NCI-H1092 (cell line): ENCODE measurements at regions not wholly inside any gene's neighbourhood (a gene's known extent, or its start where the extent isn't known, plus 50 kb on each side); places are given as distances from the start of the nearest gene placed in this dataset.

Experiments used
- DNase-seq: peaks from one replicate; lab custom pipeline; 2025; lab: John Stamatoyannopoulos, UW

GRCh38 chr6:126607289-126607688 is 267.4 kb downstream of the CENPW start:
- DNase-seq = no peak

DNA sequence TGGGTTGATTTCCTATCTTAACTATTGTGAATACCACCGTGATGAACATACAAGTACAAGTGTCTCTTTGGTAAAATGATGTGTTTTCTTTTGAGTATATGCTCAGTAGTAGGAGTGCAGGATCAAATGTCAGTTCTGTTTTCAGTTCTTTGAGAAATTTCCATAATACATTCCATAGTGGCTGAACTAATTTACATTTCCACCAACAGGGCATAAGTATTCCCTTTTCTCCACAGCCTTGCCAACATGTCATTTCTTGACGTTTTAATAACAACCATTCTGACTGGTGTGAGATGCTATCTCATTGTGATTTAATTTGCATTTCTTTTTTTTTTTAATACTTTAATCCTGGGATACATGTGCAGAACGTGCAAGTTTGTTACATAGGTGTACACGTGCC is 268.8 kb downstream of the CENPW start:
- DNase-seq = no peak

DNA sequence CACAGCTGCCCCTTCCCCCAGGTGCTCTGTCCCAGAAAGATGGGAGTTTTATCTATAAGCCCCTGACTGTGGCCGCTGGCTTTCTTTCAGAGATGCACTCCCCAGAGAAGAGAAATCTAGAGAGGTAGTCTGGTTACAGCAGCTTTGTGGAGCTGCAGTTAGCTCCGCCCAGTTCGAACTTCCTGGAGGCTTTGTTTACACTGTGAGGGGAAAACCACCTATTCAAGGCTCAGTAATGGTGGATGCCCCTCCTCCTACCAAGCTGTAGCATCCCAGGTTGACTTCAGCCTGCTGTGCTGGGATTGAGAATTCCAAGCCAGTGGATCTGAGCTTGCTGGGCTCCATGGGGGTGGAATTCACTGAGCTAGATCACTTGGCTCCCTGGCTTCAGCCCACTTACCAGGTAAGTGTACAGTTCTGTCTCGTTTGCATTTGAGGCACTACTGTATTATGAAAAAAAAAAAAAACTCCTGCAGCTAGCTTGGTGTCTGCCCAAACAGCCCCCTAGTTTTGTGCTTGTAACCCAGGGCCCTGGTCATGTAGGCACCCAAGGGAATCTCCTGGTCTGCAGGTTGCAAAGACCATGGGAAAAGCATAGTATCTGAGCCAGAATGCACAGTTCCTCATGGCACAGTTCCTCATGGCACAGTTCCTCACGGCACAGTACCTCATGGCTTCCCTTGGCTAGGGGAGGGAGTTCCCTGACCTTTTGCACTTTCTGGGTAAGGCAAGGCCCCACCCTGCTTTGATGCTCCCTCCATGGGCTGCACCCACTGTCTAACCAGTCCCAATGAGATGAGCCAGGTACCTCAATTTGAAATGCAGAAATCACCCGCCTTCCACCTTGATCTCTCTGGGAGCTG is 275.0 kb downstream of the CENPW start:
- no peak for DNase-seq

- no peak for DNase-seq
Observed at GRCh38 chr6:126616866-126617265, 277.0 kb downstream of the CENPW start.

GRCh38 chr6:126618639-126619343 is 278.9 kb downstream of the CENPW start:
- DNase-seq = no peak

DNA sequence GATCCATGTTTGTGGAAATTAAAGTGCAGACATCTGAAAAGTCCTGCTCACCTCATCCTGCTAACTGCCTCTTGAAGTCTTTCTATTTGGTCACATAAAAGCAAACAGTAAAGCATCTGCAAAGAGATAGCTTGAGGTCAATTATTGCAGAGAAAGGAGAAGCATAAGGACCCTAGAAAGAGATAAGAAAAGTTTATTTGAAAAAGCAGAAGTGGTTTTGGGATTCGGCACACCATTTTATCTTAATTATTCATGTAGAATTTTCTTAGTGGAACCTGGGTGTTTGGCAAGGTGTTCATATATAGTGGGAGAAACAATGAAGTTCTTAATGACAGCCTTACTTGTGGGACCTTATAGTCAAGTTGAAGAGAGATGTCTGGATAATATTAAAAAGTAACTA is 280.8 kb downstream of the CENPW start:
- DNase-seq = no peak

GRCh38 chr6:126625019-126625418 is 285.1 kb downstream of the CENPW start:
- DNase-seq = no peak

DNA sequence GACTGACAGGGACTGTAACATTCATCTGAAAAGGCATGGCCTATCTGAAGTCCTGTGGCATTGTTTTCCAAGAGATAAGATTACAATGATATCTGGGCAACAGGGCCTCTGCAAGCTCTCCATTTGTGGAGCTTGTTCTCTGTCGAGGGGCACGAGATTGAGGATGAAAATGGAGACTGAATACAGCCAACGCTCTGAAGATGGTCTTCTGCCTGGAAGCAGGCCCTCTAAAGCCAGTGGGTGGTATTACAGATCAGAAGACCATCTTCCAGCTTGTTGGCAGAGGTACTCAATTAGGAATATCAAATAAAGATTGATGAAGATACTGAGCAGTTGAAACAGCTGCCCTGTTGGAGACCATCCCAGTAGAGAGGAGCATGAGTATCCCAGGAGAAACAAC is 288.2 kb downstream of the CENPW start:
- DNase-seq = no peak

- no peak for DNase-seq
Observed at GRCh38 chr6:126631363-126631762, 291.4 kb downstream of the CENPW start.

DNA sequence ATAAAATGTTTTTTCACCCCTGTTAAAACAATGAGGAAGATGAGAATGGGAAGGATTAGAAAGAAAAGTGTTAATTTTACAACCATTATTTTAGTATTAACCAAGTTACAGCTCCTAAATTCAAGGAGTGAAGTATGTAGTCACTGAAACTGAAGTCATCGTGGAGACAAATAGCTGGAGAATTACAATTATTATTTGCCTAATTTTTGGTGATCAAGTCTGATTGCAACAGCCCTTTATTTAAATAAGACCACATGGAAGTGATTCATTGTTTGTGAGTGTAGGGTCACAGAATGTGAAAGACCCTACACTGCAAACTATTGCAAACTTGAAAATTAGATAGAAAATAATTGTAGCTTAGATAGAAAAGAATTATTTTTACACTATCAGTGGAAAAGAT is 292.4 kb downstream of the CENPW start:
- no peak for DNase-seq

DNA sequence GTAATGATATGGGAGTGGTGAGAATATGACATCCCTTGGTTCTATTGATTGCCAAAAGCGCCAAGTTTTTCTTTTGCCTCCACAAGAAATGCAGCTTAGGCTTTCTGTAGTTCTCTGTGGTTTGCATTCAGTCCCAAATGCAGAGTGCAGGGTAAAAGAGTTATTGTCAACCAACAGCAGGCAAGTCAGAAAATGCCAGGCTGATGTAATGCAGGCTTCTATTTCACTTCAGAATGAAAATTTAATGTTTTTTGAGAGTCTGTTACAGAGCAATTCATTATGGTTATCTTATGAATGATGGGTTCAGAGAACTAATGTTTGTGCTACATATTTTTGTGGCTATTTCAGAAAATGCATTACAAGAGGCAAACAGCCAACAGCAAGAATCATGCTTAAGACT is 293.5 kb downstream of the CENPW start:
- DNase-seq = no peak

- no peak for DNase-seq
Observed at GRCh38 chr6:126640356-126640755, 300.4 kb downstream of the CENPW start.

GRCh38 chr6:126640921-126641320 is 301.0 kb downstream of the CENPW start:
- DNase-seq = no peak

GRCh38 chr6:126641641-126642040 is 301.7 kb downstream of the CENPW start:
- DNase-seq = no peak

DNA sequence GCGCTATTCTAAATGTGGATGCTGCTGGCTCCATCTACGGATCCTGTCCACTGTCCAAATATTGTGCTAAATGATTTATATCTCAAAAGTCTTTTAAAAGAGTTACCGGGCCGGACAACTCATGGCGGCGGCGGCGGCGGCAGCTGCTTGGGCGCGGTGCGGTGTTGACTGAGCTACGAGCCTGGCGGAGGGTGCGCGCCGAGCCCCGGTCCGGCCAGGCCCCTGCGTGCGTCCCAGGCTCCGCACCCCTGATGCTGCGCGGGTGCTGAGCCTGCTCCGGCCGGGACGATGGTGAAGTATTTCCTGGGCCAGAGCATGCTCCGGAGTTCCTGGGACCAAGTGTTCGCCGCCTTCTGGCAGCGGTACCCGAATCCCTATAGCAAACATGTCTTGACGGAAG is 303.4 kb downstream of the CENPW start:
- DNase-seq = no peak

- no peak for DNase-seq
Observed at GRCh38 chr6:126650931-126651330, 311.0 kb downstream of the CENPW start.

GRCh38 chr6:126657561-126658175 is 317.8 kb downstream of the CENPW start:
- DNase-seq = no peak

DNA sequence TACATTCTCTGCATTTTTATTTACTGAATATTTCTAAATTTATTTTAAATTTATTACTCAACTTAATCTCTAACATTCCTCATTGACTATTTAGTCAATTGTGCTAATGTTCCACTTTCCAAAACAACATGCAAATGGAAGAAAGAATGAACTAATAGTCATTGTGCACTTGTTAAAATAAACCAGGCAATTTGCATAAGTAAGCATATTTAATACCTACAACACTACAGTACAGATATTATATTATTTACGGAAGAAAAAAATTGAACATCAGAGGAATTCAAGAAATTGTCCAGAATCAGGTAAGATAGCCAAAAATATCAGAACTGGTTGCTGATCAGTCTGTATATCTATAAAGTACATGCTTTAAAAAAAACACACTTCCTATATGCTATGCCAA is 320.5 kb downstream of the CENPW start:
- no peak for DNase-seq

DNA sequence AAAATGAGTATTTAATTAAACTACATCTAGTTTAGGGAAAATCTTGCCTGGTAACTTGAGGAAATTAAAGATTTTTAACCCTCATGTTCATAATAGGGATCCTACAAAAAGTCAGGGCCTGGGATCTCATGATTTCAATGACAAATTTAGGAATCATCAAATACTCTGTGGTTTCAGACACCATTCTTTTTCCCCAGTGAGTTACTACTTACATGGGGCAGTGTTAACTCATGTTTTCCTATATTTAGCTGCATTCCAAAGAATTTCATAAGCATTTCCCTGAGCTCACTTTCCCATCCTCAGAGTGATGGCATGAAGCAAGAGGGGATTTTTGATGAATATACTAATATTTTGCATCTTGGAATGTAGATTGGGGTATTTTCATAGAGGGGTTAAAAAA is 321.7 kb downstream of the CENPW start:
- no peak for DNase-seq

DNA sequence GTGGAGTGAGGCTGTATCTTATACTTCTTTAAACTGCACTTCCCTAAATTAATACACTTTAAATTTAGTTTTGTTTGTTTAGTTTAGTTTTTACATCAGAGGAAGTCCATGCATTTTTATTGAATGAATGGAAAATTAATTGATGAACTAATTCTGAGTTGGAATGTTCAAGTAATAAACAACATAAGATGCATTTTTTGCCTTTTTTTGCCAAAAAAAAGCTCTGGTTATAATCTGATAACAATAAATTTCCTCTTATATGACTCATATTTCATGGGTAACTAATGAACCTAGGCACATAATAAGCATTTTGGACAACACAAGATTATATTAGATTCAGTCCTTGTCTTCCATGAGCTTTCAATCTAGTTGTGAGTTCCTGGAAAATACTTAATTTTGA is 323.1 kb downstream of the CENPW start:
- no peak for DNase-seq

GRCh38 chr6:126664271-126664670 is 324.4 kb downstream of the CENPW start:
- no peak for DNase-seq

- DNase-seq = no peak
Observed at GRCh38 chr6:126665551-126665950, 325.6 kb downstream of the CENPW start.

DNA sequence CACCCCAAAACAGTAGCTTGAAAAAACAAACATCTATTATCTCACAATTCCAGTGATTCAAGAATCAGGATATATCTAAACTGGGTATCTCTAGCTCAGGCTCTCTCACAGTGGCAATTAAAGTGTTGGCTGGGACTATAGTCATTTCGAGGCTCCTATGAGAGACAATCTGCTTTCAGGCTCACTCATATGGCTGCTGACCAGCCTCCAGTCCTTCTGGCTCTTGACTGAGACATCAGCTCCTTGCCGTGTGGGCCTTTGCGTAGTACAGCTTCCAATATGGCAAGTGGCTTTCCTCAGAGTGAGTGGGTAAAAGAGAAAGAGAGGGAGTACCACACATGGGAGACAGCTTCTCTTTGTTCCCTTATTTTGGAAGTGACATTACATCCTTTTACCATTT is 327.2 kb downstream of the CENPW start:
- no peak for DNase-seq
